K562 (cell line): ENCODE measurements at regions not wholly inside any gene's neighbourhood (a gene's known extent, or its start where the extent isn't known, plus 50 kb on each side); places are given as distances from the start of the nearest gene placed in this dataset.

Experiments
- ATAC-seq: fragments of 200-7000 bp; cut with Tn5 transposase; 3 replicates; pipeline ENCODE4 v1.9.1; 2020; ENCODE audit warnings: moderate library complexity
- BruUV-seq: library from RNA; stranded (reverse); fragments of 400-500 nt; replicated peaks from 2 replicates; lab custom pipeline; 2021; lab: Mats Ljungman, UMichigan
- CTCF ChIA-PET: fragments of 300-600 bp; formaldehyde crosslinking; extraction: SDS; loops from one replicate; lab custom pipeline; 2021; ENCODE audit warnings: low intra/inter-chr PET ratio; lab: Yijun Ruan, JAX
- POLR2A ChIA-PET: fragments of 300-600, 350-650 bp; sonication (Branson Sonifier 250); formaldehyde crosslinking; extraction: SDS; loops from one replicate; lab custom pipeline; 2021; ENCODE audit warnings: antibody characterized with exemption, inconsistent platforms; lab: Yijun Ruan, JAX
- DNase-seq, 4 experiments: peaks; one replicate each; pipeline versions ENCODE4 v3.0.0 to v3.0.0-alpha.2; 2011 to 2018; ENCODE audit warnings: low spot score in 3 of 4, mixed read lengths in 3 of 4; ENCODE audit errors: extremely low read depth in 1 of 4
- FAIRE-seq: peaks from 2 replicates; lab custom pipeline; 2011; peaks lifted over from hg19 to GRCh38; lab: Jason Lieb, UNC
- H2AFZ ChIP-seq: 2 replicates; pipeline ENCODE4 v1.6.0; 2011; ENCODE audit warnings: low read depth, low read length, control low read depth, inconsistent platforms
- H3K27ac ChIP-seq: fragments of 200-600 bp; 3 replicates; pipeline ENCODE4 v1.8.0; 2011; ENCODE audit warnings: low read depth, mild to moderate bottlenecking, control low read depth, inconsistent platforms, low read length, moderate library complexity, mixed read lengths; ENCODE audit errors: extremely low read depth
- H3K27me3 ChIP-seq, 2 experiments: fragments of 300-600 bp in 1 of 2; 2 replicates in 1 of 2; 3 replicates in 1 of 2; pipeline versions ENCODE4 v1.6.0 to v1.8.0; 2011; ENCODE audit warnings: inconsistent platforms in 2 of 2, low read length in 2 of 2, mild to moderate bottlenecking in 1 of 2, mixed read lengths in 1 of 2, moderate library complexity in 1 of 2; ENCODE audit not compliant: control insufficient read depth in 2 of 2, insufficient read depth in 2 of 2
- H3K36me3 ChIP-seq: fragments of 300-600 bp; 3 replicates; pipeline ENCODE4 v1.8.0; 2011; ENCODE audit warnings: mild to moderate bottlenecking, low read length, inconsistent platforms; ENCODE audit not compliant: control insufficient read depth, insufficient read depth
- H3K4me1 ChIP-seq, 2 experiments: fragments of 200-600 bp in 1 of 2; replicated peaks in 1 of 2; 2 replicates in 1 of 2; 3 replicates in 1 of 2; pipeline versions ENCODE4 v1.5.1 to v1.8.0; 2011; ENCODE audit warnings: inconsistent platforms in 2 of 2, low read length in 2 of 2, mild to moderate bottlenecking in 1 of 2, mixed read lengths in 1 of 2, moderate library complexity in 1 of 2; ENCODE audit not compliant: control insufficient read depth in 2 of 2, insufficient read depth in 2 of 2
- H3K4me2 ChIP-seq: 2 replicates; pipeline ENCODE4 v1.6.1; 2011; ENCODE audit warnings: low read length, control low read depth, inconsistent platforms, mixed read lengths; ENCODE audit not compliant: insufficient read depth
- H3K4me3 ChIP-seq: fragments of 200-600 bp; sonication (generic), shearing (Covaris generic); 2 replicates; pipeline ENCODE4 v1.5.1; 2016; ENCODE audit warnings: control low read depth, inconsistent platforms
- H3K79me2 ChIP-seq: fragments of 200-600 bp; 3 replicates; pipeline ENCODE4 v1.8.0; 2011; ENCODE audit warnings: low read length, inconsistent platforms; ENCODE audit not compliant: control insufficient read depth, insufficient read depth
- H3K9ac ChIP-seq, 2 experiments: 2 replicates each; pipeline versions ENCODE4 v1.6.0 to v1.6.1; 2011; ENCODE audit warnings: low read depth in 2 of 2, low read length in 2 of 2, control low read depth in 1 of 2, inconsistent platforms in 1 of 2, mild to moderate bottlenecking in 1 of 2, mixed read lengths in 1 of 2; ENCODE audit not compliant: insufficient read depth in 1 of 2
- H3K9me1 ChIP-seq: one replicate; pipeline ENCODE4 v1.6.0; 2011; ENCODE audit warnings: inconsistent platforms, mild to moderate bottlenecking, low read length, moderate library complexity; ENCODE audit not compliant: control insufficient read depth, insufficient read depth
- H3K9me3 ChIP-seq: replicated peaks from 2 replicates; pipeline ENCODE4 v1.5.1; 2011; ENCODE audit warnings: low read depth, low read length, inconsistent platforms; ENCODE audit not compliant: control insufficient read depth, insufficient read depth
- H4K20me1 ChIP-seq: replicated peaks from 2 replicates; pipeline ENCODE4 v1.6.1; 2011; ENCODE audit warnings: low read length, inconsistent platforms, mixed read lengths; ENCODE audit not compliant: control insufficient read depth, insufficient read depth
- GATAD2A ChIP-seq: fragments of 450-650 bp; IDR thresholded peaks from 2 replicates; pipeline ENCODE4 v1.6.1; 2017
- MAFG ChIP-seq: fragments of 450-650 bp; conservative IDR thresholded peaks from 2 replicates; pipeline ENCODE4 v1.6.1; 2016; ENCODE audit warnings: missing genetic modification characterization, missing compliant biosample characterization
- RBM14 ChIP-seq: fragments of 200-400 bp; formaldehyde crosslinking; IDR thresholded peaks from 2 replicates; pipeline ENCODE4 v1.6.1; 2018; ENCODE audit warnings: low read depth, mild to moderate bottlenecking, low read length, moderate library complexity, borderline replicate concordance; ENCODE audit not compliant: insufficient read depth
- ZNF316 ChIP-seq: fragments of 450-650 bp; IDR thresholded peaks from 2 replicates; pipeline ENCODE4 v1.6.1; 2016
- ZNF431 ChIP-seq: sonication (generic); formaldehyde crosslinking; IDR thresholded peaks from 2 replicates; pipeline ENCODE4 v1.8.0; 2022; ENCODE audit warnings: mild to moderate bottlenecking, missing genetic modification reagents
- WGBS: fragments of 100-300 bp; shearing (Covaris generic); methylation state at CpG from one replicate; pipeline ENCODE4 v1.1.6; 2016; ENCODE audit warnings: low coverage, mixed read lengths; ENCODE audit not compliant: insufficient coverage; ENCODE audit errors: missing lambda C conversion rate; 5-methylcytosine and 5-hydroxymethylcytosine counted together
- in situ Hi-C: fragments of 300-500 bp; cut with MboI; formaldehyde crosslinking; loops from 4 replicates; pipeline ENCODE4 v1.15.0; 2018; ENCODE audit warnings: inconsistent platforms, mixed read lengths
- intact Hi-C: fragments of 100-400 bp; cut with micrococcal nuclease; formaldehyde crosslinking; loops from 2 replicates; pipeline ENCODE4 v1.14.2; 2022

DNA sequence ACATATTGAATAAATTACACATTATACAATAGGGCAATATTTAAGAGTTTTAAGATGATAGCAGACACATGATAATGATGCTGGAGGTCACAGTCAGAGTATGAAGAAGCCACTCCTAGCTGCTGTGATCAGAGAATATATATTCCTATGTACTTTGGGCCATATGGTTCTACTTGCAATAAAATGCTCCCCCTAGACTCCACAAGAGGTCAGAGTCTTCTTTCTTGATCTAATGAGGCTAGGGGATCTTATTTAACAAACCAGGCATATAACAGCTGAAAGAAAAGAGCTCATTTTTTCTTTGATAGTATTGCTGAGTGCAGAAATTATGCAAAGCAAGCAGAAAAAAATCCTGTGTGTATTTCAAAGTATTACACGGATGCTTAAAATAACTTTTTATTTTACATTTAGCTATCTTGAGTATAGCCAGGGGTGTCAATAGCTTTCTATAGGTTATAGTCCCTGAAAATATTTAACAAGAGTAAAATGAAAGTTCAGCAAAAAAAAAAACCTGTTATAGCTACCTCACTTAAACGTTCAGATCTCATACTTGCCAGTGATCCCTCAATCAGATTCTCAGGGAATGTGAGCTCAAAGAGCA, 748.7 kb upstream of the CHAC2 start:
- Histone ChIP-seq H3K27me3 (no peaks in the 10 kb centered on the region), H3K9me1 (no peaks in the 10 kb centered on the region), H3K9ac (no peak overlapping the region), H3K9me3 (no peaks in the 10 kb centered on the region), H3K4me2 (no peak overlapping the region), H3K36me3 (no peaks in the 10 kb centered on the region), H3K79me2 (no peaks in the 10 kb centered on the region), H4K20me1 (no peaks in the 10 kb centered on the region), H3K4me3 (no peak overlapping the region), H3K4me1 (no peaks in the 10 kb centered on the region), H2AFZ (no peak overlapping the region), H3K27ac (no peak overlapping the region)
- FAIRE-seq (no peak), ATAC-seq (no peak), DNase-seq (no peak)
- in situ Hi-C loops, result no loop called here
- intact Hi-C loops, result no loop called here
- ChIA-PET POLR2A (no interaction called here), CTCF (no interaction called here)
- 3% methylated on average over 2 of the region's 2 CpGs for WGBS
- TF ChIP-seq MAFG (tag), result peak; percentile 27; the same call in 1 of the 2 replicates
- TF ChIP-seq ZNF316, result 0 out of 2 replicates have a peak, but pooled peaks have one; percentile 1
- TF ChIP-seq RBM14, result no peak
- no TSS peak for BruUV-seq

DNA sequence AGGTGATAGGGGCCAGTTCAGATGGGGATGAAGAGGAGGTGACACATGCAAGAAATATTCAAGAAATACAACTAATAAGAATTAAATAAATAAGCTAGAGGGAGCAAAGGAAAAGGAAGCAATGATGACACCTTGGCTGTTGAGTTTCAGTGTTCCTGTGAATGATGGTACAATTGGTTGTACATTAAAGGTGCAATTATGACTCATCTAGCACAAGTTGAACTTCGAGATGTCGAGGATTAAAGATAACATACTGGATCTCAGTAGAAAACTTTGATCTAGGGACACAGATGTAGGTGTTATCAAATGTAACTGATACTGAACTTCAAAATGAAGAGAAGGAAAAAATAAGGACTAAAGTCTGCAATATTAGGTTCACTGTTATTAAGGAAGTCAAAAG, 760.6 kb upstream of the CHAC2 start:
- Histone ChIP-seq H2AFZ (no peak overlapping the region), H3K9me3 (no peaks in the 10 kb centered on the region), H3K36me3 (no peaks in the 10 kb centered on the region), H3K9me1 (no peaks in the 10 kb centered on the region), H4K20me1 (no peaks in the 10 kb centered on the region), H3K4me1 (no peaks in the 10 kb centered on the region), H3K4me2 (no peak overlapping the region), H3K79me2 (no peaks in the 10 kb centered on the region), H3K9ac (no peak overlapping the region), H3K27ac (no peak overlapping the region), H3K4me3 (no peak overlapping the region), H3K27me3 (no peaks in the 10 kb centered on the region)
- ATAC-seq, result no peak
- 0% methylated on average over 2 of the region's 2 CpGs for WGBS
- CTCF ChIA-PET, result no interaction called here
- intact Hi-C loops, result no loop called here
- POLR2A ChIA-PET, result no interaction called here
- no peak for TF ChIP-seq ZNF431 (CRISPR knock-in tag)
- no peak for TF ChIP-seq GATAD2A
- no TSS peak for BruUV-seq
- in situ Hi-C loops, result no loop called here
- DNase-seq, result no peak
- FAIRE-seq, result no peak
